HG03064 (cell line): ENCODE measurements at regions not wholly inside any gene's neighbourhood (a gene's known extent, or its start where the extent isn't known, plus 50 kb on each side); places are given as distances from the start of the nearest gene placed in this dataset.
"Not testable (repeated sequence)": the region's sequence is repeated elsewhere in the genome, so short reads cannot be mapped to it uniquely, and the experiment has no call there.

Experiments used
- ATAC-seq: cut with Tn5 transposase; IDR thresholded peaks from one replicate; pipeline ENCODE4 v1.9.1; 2021; ENCODE audit warnings: low read depth; ENCODE audit not compliant: unreplicated experiment

- not testable (repeated sequence) for ATAC-seq
Measured at GRCh38 chr3:75434276-75434912, 229.7 kb upstream of the FRG2C start.

GRCh38 chr3:75434913-75435793 is 229.0 kb upstream of the FRG2C start:
- ATAC-seq = peak; percentile 100

GRCh38 chr3:75435794-75436400 is 228.2 kb upstream of the FRG2C start:
- not testable (repeated sequence) for ATAC-seq

- ATAC-seq = not testable (repeated sequence)
Measured at GRCh38 chr3:75440986-75441385, 223.1 kb upstream of the FRG2C start.

- not testable (repeated sequence) for ATAC-seq
Measured at GRCh38 chr3:75444634-75445033, 219.5 kb upstream of the FRG2C start.

- ATAC-seq = not testable (repeated sequence)
Measured at GRCh38 chr3:75445234-75445633, 218.9 kb upstream of the FRG2C start.

- ATAC-seq = not testable (repeated sequence)
Measured at GRCh38 chr3:75446948-75447347, 217.2 kb upstream of the FRG2C start.

GRCh38 chr3:75453328-75453727 is 210.8 kb upstream of the FRG2C start:
- ATAC-seq = not testable (repeated sequence)

- not testable (repeated sequence) for ATAC-seq
Measured at GRCh38 chr3:75453839-75454238, 210.3 kb upstream of the FRG2C start.

- ATAC-seq = not testable (repeated sequence)
Measured at GRCh38 chr3:75474530-75474929, 189.6 kb upstream of the FRG2C start.

- not testable (repeated sequence) for ATAC-seq
Measured at GRCh38 chr3:75496600-75496999, 167.5 kb upstream of the FRG2C start.

- ATAC-seq = not testable (repeated sequence)
Measured at GRCh38 chr3:75500357-75500756, 163.8 kb upstream of the FRG2C start.

GRCh38 chr3:75502171-75502570 is 162.0 kb upstream of the FRG2C start:
- ATAC-seq = not testable (repeated sequence)

GRCh38 chr3:75502769-75503756 is 161.1 kb upstream of the FRG2C start:
- ATAC-seq = not testable (repeated sequence)

GRCh38 chr3:75506603-75507002 is 157.5 kb upstream of the FRG2C start:
- no peak for ATAC-seq

GRCh38 chr3:75507956-75508355 is 156.2 kb upstream of the FRG2C start:
- not testable (repeated sequence) for ATAC-seq

GRCh38 chr3:75527657-75528056 is 136.5 kb upstream of the FRG2C start:
- ATAC-seq = not testable (repeated sequence)

- ATAC-seq = not testable (repeated sequence)
Measured at GRCh38 chr3:75552095-75552494, 112.0 kb upstream of the FRG2C start.

GRCh38 chr3:75564427-75564826 is 99.7 kb upstream of the FRG2C start:
- ATAC-seq = not testable (repeated sequence)

GRCh38 chr3:75572303-75572702 is 91.8 kb upstream of the FRG2C start:
- ATAC-seq = not testable (repeated sequence)
